Subcutaneous abdominal adipose tissue (tissue), 5 donors: ENCODE measurements at regions not wholly inside any gene's neighbourhood (a gene's known extent, or its start where the extent isn't known, plus 50 kb on each side); places are given as distances from the start of the nearest gene placed in this dataset.

Experiments
- H3K27ac ChIP-seq: one replicate; pipeline ENCODE4 v1.7.0; 2013; ENCODE audit warnings: low read depth, mild to moderate bottlenecking, inconsistent platforms, low read length, moderate library complexity
- H3K27me3 ChIP-seq, 5 donors: one replicate each; pipeline ENCODE4 v1.7.0; 2013; ENCODE audit warnings: low read length in 5 of 5, inconsistent platforms in 1 of 5; ENCODE audit not compliant: control insufficient read depth in 5 of 5, insufficient read depth in 4 of 5
- H3K36me3 ChIP-seq, 5 donors: one replicate each; pipeline ENCODE4 v1.7.0; 2013; ENCODE audit warnings: low read length in 5 of 5; ENCODE audit not compliant: control insufficient read depth in 5 of 5, insufficient read depth in 5 of 5
- H3K4me1 ChIP-seq, 5 donors: one replicate each; pipeline ENCODE4 v1.7.0; 2013; ENCODE audit warnings: low read length in 5 of 5, mild to moderate bottlenecking in 3 of 5, moderate library complexity in 1 of 5; ENCODE audit not compliant: control insufficient read depth in 5 of 5, insufficient read depth in 5 of 5
- H3K4me3 ChIP-seq, 5 donors: one replicate each; pipeline ENCODE4 v1.7.0; 2013; ENCODE audit warnings: low read length in 5 of 5, low read depth in 1 of 5
- H3K9ac ChIP-seq, 5 donors: one replicate each; pipeline ENCODE4 v1.7.0; 2013; ENCODE audit warnings: low read length in 5 of 5, mild to moderate bottlenecking in 4 of 5, moderate library complexity in 3 of 5
- H3K9me3 ChIP-seq, 5 donors: one replicate each; pipeline ENCODE4 v1.7.0; 2013; ENCODE audit warnings: low read length in 5 of 5; ENCODE audit not compliant: control insufficient read depth in 5 of 5
- donor health status: healthy.
- donor health status: healthy.
- donor health status: healthy.
- donor health status: healthy.
- donor health status: healthy.

DNA sequence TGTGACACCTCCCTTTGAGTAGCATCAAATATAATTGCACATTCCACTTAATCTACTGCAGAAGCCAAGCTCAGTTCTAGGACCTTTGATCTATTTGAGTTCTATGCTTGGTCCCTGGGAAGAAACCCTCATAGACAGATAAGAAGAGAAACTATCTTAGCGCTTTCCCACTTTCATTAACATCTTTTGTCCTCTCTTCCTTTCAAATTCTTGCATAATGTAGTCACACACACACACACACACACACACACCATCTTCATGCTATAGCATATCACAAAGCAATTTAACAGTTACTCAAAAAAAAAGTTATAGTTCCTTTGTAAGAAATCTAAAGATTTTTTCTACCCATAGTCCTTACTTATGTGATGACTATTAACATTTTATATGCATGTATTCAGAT lies 735.9 kb upstream of the PCDH9 start:
- H3K27me3 ChIP-seq: no peaks in the 10 kb centered on the region
- no peak overlapping the region for H3K9ac ChIP-seq
- no peak overlapping the region for H3K27ac ChIP-seq
- no peaks in the 10 kb centered on the region for H3K36me3 ChIP-seq
- H3K9me3 ChIP-seq: peaks cover 0 to 2% (median 0%) of the 10 kb centered on the region in 5 donors
- H3K4me3 ChIP-seq: no peak overlapping the region
- no peaks in the 10 kb centered on the region for H3K4me1 ChIP-seq

DNA sequence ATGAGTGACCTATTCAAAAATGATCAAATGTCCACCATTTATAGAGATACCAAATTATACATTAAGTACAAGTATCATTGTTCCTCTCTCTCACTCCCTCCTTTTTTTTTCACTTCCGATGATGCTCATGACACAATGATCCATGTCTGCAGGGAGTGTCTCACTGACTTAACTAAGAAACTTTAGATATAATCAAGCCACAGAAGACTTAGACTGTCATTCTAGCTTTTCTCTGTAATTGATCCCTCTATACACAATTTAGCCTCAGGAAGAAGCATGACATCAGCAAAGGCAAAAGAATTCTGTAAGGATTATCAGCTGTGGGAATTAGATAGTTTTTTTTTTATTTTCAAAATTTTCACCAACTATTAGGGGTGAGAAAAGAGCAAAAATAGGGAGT lies 734.9 kb upstream of the PCDH9 start:
- H3K9me3 ChIP-seq: peaks cover 0 to 2% (median 0%) of the 10 kb centered on the region in 5 donors
- H3K27me3 ChIP-seq: no peaks in the 10 kb centered on the region
- H3K9ac ChIP-seq: no peak overlapping the region
- H3K4me1 ChIP-seq: no peaks in the 10 kb centered on the region
- no peak overlapping the region for H3K4me3 ChIP-seq
- no peaks in the 10 kb centered on the region for H3K36me3 ChIP-seq
- H3K27ac ChIP-seq: no peak overlapping the region

DNA sequence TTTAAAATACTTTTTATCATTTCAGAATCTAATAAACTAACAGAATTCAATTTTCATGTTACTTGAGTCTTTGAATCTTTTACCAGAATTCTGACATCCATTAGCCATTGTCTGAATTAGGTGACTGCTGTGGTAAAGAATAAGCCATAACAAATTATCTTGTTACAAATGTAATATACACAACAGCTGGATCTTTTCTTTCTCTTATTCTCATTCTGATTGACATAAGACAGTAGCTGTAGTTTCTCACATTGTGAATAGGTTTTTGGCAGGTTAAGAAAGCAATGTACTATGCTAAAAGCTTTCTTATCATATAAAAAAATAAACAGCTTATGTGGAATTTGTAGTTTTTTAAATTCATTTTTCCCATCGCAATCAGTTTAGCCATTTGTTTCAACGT lies 734.0 kb upstream of the PCDH9 start:
- H3K4me1 ChIP-seq: no peaks in the 10 kb centered on the region
- H3K9ac ChIP-seq: no peak overlapping the region
- H3K4me3 ChIP-seq: no peak overlapping the region
- H3K27me3 ChIP-seq: no peaks in the 10 kb centered on the region
- H3K27ac ChIP-seq: no peak overlapping the region
- H3K9me3 ChIP-seq: peaks cover 0 to 2% (median 0%) of the 10 kb centered on the region in 5 donors
- H3K36me3 ChIP-seq: no peaks in the 10 kb centered on the region

DNA sequence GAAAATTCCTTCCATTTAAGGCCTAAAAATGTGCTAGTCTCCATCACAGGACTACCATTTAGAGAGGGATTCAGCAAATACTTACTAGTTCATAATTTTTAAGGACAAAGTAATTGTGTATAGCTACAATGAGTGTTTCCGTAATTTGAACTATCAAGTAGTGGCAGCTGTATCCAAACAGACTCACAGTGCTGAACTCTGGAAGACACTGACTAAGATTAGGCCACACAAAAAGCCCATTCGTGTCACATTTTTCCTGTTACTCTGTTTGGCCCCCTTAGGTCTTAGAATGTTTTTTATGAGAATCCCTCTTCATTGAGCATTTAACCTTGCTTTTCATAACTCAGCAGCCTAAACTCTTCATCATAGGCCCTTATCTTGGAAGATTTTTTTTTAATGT lies 731.2 kb upstream of the PCDH9 start:
- H3K9ac ChIP-seq: no peak overlapping the region
- no peaks in the 10 kb centered on the region for H3K27me3 ChIP-seq
- no peak overlapping the region for H3K27ac ChIP-seq
- peaks cover 0 to 2% (median 0%) of the 10 kb centered on the region in 5 donors for H3K9me3 ChIP-seq
- no peaks in the 10 kb centered on the region for H3K36me3 ChIP-seq
- H3K4me3 ChIP-seq: no peak overlapping the region
- H3K4me1 ChIP-seq: no peaks in the 10 kb centered on the region

DNA sequence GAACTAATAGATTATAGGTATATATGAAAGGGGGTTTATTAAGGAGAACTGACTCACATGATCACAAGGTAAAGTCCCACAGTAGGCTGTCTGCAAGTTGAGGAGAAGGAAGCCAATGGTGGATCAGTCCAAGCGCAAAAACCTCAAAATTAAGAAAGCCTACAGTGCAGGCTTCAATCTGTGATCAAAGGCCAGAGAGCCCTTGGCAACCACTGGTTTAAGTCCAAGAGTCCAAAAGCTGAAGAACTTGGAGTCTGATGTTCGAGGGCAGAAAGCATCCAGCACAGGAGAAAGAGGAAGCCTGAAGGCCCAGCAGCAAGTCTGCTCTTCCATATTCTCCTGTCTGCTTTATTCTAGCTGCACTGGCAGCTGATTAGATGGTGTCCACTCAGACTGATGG lies 721.3 kb upstream of the PCDH9 start:
- H3K36me3 ChIP-seq: no peaks in the 10 kb centered on the region
- no peak overlapping the region for H3K9ac ChIP-seq
- H3K4me3 ChIP-seq: no peak overlapping the region
- no peak overlapping the region for H3K27ac ChIP-seq
- peaks cover 0 to 2% (median 0%) of the 10 kb centered on the region in 5 donors for H3K9me3 ChIP-seq
- H3K4me1 ChIP-seq: peaks cover 0 to 7% (median 2%) of the 10 kb centered on the region in 5 donors
- no peaks in the 10 kb centered on the region for H3K27me3 ChIP-seq

DNA sequence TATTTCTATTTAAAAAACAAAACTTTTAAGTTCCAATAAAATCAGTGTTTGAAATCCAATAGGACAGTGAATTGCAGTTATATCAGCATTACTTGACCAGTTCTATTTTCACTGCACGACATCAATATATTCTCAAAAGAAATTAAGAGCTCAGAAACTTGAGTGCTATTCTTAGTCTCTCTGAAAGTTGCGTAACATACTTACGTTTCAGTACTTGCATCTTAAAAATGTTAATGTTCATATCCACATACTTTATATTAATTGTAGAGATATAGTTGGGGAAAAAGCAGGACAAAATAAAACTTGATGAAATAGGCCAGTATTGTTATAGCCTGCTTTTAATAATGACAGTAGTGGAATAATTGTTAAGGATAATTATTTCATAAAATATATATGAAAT lies 720.5 kb upstream of the PCDH9 start:
- H3K4me3 ChIP-seq: no peak overlapping the region
- peaks cover 0 to 7% (median 2%) of the 10 kb centered on the region in 5 donors for H3K4me1 ChIP-seq
- no peaks in the 10 kb centered on the region for H3K27me3 ChIP-seq
- no peak overlapping the region for H3K9ac ChIP-seq
- no peak overlapping the region for H3K27ac ChIP-seq
- H3K36me3 ChIP-seq: no peaks in the 10 kb centered on the region
- H3K9me3 ChIP-seq: peaks cover 0 to 2% (median 0%) of the 10 kb centered on the region in 5 donors

DNA sequence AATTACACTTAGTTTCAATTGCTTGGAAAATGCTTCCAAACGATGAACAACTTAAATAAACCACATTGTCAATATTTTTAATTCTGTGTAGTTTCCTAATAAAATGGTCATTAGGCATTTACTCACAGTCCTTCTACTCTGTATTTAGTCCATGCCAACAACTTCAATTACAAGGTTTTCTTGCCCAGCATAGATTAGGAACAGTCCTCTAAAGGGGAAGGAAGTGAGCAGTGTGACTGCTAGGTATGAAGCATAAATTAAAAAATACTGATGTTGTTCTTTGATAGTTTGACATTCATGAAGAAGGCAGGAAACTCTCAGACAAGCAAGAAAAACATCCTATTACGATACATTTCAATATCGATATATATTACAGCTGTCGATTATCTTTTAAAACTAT lies 716.0 kb upstream of the PCDH9 start:
- H3K27me3 ChIP-seq: no peaks in the 10 kb centered on the region
- H3K4me3 ChIP-seq: no peak overlapping the region
- no peaks in the 10 kb centered on the region for H3K36me3 ChIP-seq

DNA sequence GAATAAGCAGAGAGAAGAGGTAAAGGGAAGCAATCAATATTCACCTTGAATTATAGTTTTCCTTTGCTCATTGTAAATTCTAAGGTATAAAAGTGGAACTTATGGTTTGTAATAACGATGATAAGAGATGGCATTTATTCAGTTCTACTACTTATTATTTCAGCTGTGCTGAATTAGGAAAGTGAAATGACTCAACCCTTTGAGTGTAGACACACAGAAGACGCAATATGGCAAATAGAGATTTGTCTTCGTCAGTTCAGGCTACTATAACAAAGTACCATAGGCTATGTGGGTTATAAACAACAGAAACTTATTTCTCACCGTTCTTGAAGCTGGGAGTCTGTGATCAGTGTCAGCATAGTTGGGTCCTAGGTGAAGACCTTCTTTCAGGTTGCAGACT lies 713.0 kb upstream of the PCDH9 start:
- Histone ChIP-seq H3K27me3 (no peaks in the 10 kb centered on the region), H3K36me3 (no peaks in the 10 kb centered on the region), H3K4me1 (peaks cover 0 to 25% (median 3%) of the 10 kb centered on the region in 5 donors), H3K4me3 (peak overlapping the region in 4 of 5 donors; percentile 6 to 34 (median 28)), H3K9me3 (no peaks in the 10 kb centered on the region), H3K27ac (no peak overlapping the region), H3K9ac (peak overlapping the region in 1 of 5 donors; percentile 26)

More for the DNA sequence above, 716.0 kb upstream of the PCDH9 start:
- Histone ChIP-seq H3K9me3 (no peaks in the 10 kb centered on the region), H3K27ac (no peak overlapping the region), H3K4me1 (peaks cover 0 to 22% (median 2%) of the 10 kb centered on the region in 5 donors), H3K9ac (no peak overlapping the region)

DNA sequence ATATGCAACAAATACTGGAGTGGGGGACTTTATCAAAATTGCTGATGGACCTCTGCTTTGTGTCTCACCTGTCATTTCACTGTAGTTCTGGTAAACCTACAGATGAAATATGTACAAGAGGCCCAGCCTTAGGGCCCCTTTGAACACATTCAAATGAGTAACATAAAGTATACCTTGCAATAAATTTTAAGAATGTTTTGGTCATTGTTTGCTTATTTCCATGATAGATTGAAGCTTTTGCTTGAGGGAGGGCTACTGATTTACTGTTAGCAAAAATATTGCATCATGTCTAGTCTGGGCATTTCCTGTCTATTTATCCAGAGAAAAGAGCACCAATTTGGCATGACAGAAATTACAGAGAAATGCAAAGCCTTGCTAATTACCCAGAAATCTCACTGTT lies 705.5 kb upstream of the PCDH9 start:
- no peak overlapping the region for H3K9ac ChIP-seq
- H3K27ac ChIP-seq: no peak overlapping the region
- no peaks in the 10 kb centered on the region for H3K27me3 ChIP-seq
- no peak overlapping the region for H3K4me3 ChIP-seq
- H3K4me1 ChIP-seq: peaks cover 0 to 18% (median 3%) of the 10 kb centered on the region in 5 donors
- no peaks in the 10 kb centered on the region for H3K9me3 ChIP-seq
- H3K36me3 ChIP-seq: no peaks in the 10 kb centered on the region

DNA sequence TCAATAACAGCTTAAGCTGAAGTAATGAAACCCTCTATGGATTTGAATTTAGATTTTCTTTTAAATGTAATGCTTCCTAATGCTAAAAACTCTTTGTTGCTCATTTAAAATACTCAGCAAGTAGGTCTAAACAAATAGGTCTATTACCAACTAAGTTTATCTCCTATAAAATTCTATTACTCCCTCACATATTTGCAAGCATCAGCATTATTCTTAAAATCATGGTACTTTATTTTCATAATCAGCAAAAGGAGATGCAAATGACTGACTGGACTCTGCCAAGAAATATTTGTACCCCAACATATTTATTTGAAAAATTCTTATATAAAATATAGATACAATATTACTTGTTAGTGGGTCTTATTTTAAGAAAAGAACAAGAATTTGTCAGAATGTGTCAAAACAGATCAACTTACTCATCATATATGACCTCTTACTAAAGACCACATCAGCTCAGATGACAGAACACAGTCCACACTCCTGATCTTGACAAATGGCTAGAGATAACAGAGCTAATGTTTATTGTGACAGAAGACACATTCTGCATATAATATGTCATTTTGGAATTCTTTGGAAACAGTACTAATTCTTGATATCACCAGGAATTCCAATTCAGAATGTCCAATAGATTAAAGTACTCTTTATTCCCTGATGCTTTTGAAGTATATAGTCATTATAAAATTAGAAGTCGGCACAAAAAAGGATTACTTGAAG lies 704.6 kb upstream of the PCDH9 start:
- H3K4me3 ChIP-seq: no peak overlapping the region
- H3K9ac ChIP-seq: no peak overlapping the region
- H3K36me3 ChIP-seq: no peaks in the 10 kb centered on the region
- H3K9me3 ChIP-seq: no peaks in the 10 kb centered on the region
- no peaks in the 10 kb centered on the region for H3K27me3 ChIP-seq
- H3K4me1 ChIP-seq: peaks cover 0 to 10% (median 0%) of the 10 kb centered on the region in 5 donors
- H3K27ac ChIP-seq: no peak overlapping the region
